Osteocyte (in vitro differentiated cells): ENCODE measurements at regions not wholly inside any gene's neighbourhood (a gene's known extent, or its start where the extent isn't known, plus 50 kb on each side); places are given as distances from the start of the nearest gene placed in this dataset.

Experiments used
- DNase-seq: peaks from one replicate; pipeline ENCODE4 v3.0.0; 2021; ENCODE audit warnings: mixed read lengths; ENCODE audit not compliant: unreplicated experiment; ENCODE audit errors: extremely low spot score
- H3K27ac Mint-ChIP-seq: one replicate; pipeline ENCODE4 v1.8.0; 2021; ENCODE audit warnings: mild to moderate bottlenecking, mixed read lengths; ENCODE audit not compliant: unreplicated experiment
- H3K27me3 Mint-ChIP-seq: one replicate; pipeline ENCODE4 v1.8.0; 2021; ENCODE audit warnings: mixed read lengths; ENCODE audit not compliant: unreplicated experiment
- H3K36me3 Mint-ChIP-seq: one replicate; pipeline ENCODE4 v1.8.0; 2021; ENCODE audit warnings: mixed read lengths; ENCODE audit not compliant: unreplicated experiment
- H3K4me1 Mint-ChIP-seq: one replicate; pipeline ENCODE4 v1.8.0; 2021; ENCODE audit warnings: mixed read lengths; ENCODE audit not compliant: unreplicated experiment
- H3K4me3 Mint-ChIP-seq: one replicate; pipeline ENCODE4 v1.8.0; 2021; ENCODE audit warnings: mild to moderate bottlenecking, moderate library complexity, mixed read lengths; ENCODE audit not compliant: unreplicated experiment
- H3K9me3 Mint-ChIP-seq: one replicate; pipeline ENCODE4 v1.8.0; 2021; ENCODE audit warnings: mixed read lengths; ENCODE audit not compliant: unreplicated experiment
- CTCF ChIP-seq: fragments of 200-600 bp; sonication (generic); IDR thresholded peaks from 2 replicates; pipeline ENCODE4 v1.5.0; 2021; ENCODE audit warnings: antibody characterized with exemption, mild to moderate bottlenecking, moderate library complexity

- Mint-ChIP-seq H3K36me3 (no peaks in the 10 kb centered on the region), H3K4me3 (no peak overlapping the region), H3K27ac (no peak overlapping the region), H3K4me1 (peaks cover 5% of the 10 kb centered on the region), H3K27me3 (no peaks in the 10 kb centered on the region), H3K9me3 (no peaks in the 10 kb centered on the region)
- TF ChIP-seq CTCF = no peak
- no peak for DNase-seq
These were observed 424.4 kb downstream of the DUSP10 start for GRCh38 chr1:221317537-221317936.

GRCh38 chr1:221327954-221328353 is 413.9 kb downstream of the DUSP10 start:
- H3K36me3 Mint-ChIP-seq = no peaks in the 10 kb centered on the region
- no peak for DNase-seq
- H3K27ac Mint-ChIP-seq = no peak overlapping the region
- no peaks in the 10 kb centered on the region for H3K27me3 Mint-ChIP-seq
- H3K4me1 Mint-ChIP-seq = no peaks in the 10 kb centered on the region
- peaks cover 25% of the 10 kb centered on the region for H3K9me3 Mint-ChIP-seq
- H3K4me3 Mint-ChIP-seq = no peak overlapping the region
- no peak for TF ChIP-seq CTCF

GRCh38 chr1:221328371-221328770 is 413.5 kb downstream of the DUSP10 start:
- peaks cover 25% of the 10 kb centered on the region for H3K9me3 Mint-ChIP-seq
- DNase-seq = no peak
- no peaks in the 10 kb centered on the region for H3K4me1 Mint-ChIP-seq
- no peak for TF ChIP-seq CTCF
- H3K36me3 Mint-ChIP-seq = no peaks in the 10 kb centered on the region
- H3K4me3 Mint-ChIP-seq = no peak overlapping the region
- H3K27ac Mint-ChIP-seq = no peak overlapping the region
- H3K27me3 Mint-ChIP-seq = no peaks in the 10 kb centered on the region

GRCh38 chr1:221331273-221332183 is 410.4 kb downstream of the DUSP10 start:
- H3K36me3 Mint-ChIP-seq = no peaks in the 10 kb centered on the region
- TF ChIP-seq CTCF = no peak
- DNase-seq = no peak
- H3K9me3 Mint-ChIP-seq = peaks cover 25% of the 10 kb centered on the region
- no peak overlapping the region for H3K27ac Mint-ChIP-seq
- H3K4me1 Mint-ChIP-seq = no peaks in the 10 kb centered on the region
- no peak overlapping the region for H3K4me3 Mint-ChIP-seq
- no peaks in the 10 kb centered on the region for H3K27me3 Mint-ChIP-seq

- TF ChIP-seq CTCF = no peak
- H3K9me3 Mint-ChIP-seq = peaks cover 25% of the 10 kb centered on the region
- no peaks in the 10 kb centered on the region for H3K27me3 Mint-ChIP-seq
- no peak overlapping the region for H3K4me3 Mint-ChIP-seq
- DNase-seq = no peak
- no peak overlapping the region for H3K27ac Mint-ChIP-seq
- no peaks in the 10 kb centered on the region for H3K4me1 Mint-ChIP-seq
- H3K36me3 Mint-ChIP-seq = no peaks in the 10 kb centered on the region
These were observed 407.8 kb downstream of the DUSP10 start for GRCh38 chr1:221334062-221334461.
